ENCODE measurements at regions not wholly inside any gene's neighbourhood (a gene's known extent, or its start where the extent isn't known, plus 50 kb on each side); places are given as distances from the start of the nearest gene placed in this dataset.

GRCh38 chr14:88064841-88065240 is 59.9 kb downstream of the GPR65 start:
- Histone ChIP-seq H3K36me3 (no peaks in the 10 kb centered on the region), H3K4me3 (no peak overlapping the region), H3K4me1 (no peaks in the 10 kb centered on the region), H3K9me3 (peaks cover 0 to 12% (median 0%) of the 10 kb centered on the region in 12 donors), H3K27ac (no peak overlapping the region), H3K27me3 (no peaks in the 10 kb centered on the region)
- ATAC-seq (no peak), DNase-seq (no peak)
- intact Hi-C loops (cut with DNase I) = no loop called here
- no peak for TF ChIP-seq CTCF (IDR thresholded peaks at IDR 0.05)
- no peak for TF ChIP-seq POLR2A (IDR thresholded peaks at IDR 0.05)
- 69 to 90% (median 80%) methylated on average over 4 of the region's 4 CpGs for WGBS, 4 donors

DNA sequence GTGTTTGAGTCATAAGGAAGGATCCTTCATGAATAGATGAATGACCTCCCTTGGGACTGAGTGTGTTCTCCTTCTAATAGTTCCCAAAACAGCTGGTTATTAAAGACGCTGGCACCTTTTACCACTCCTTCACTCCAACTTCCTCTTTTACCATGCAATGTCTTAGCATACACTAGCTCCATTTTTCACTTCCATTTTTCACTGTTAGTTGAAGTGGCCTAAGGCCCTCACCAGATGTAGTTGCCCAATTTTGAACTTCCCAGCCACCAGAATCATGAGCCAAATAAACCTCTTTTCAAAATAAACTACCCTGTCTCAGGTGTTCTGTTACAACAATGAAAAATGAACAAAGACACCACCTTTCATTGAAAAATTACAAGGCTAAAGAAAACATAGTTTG is 64.7 kb downstream of the GPR65 start:
- H3K27me3 ChIP-seq = no peaks in the 10 kb centered on the region
- H3K4me1 ChIP-seq = no peaks in the 10 kb centered on the region
- DNase-seq (no peak), ATAC-seq (no peak)
- no peaks in the 10 kb centered on the region for H3K36me3 ChIP-seq
- TF ChIP-seq CTCF (IDR thresholded peaks at IDR 0.05) (no peak), POLR2A (IDR thresholded peaks at IDR 0.05) (no peak)
- H3K27ac ChIP-seq = no peak overlapping the region
- H3K4me3 ChIP-seq = no peak overlapping the region
- H3K9me3 ChIP-seq = peaks cover 0 to 23% (median 0%) of the 10 kb centered on the region in 12 donors
- intact Hi-C loops (cut with DNase I) = no loop called here
- WGBS, 4 donors = 71 to 92% (median 82%) methylated on average over 1 of the region's 1 CpG

DNA sequence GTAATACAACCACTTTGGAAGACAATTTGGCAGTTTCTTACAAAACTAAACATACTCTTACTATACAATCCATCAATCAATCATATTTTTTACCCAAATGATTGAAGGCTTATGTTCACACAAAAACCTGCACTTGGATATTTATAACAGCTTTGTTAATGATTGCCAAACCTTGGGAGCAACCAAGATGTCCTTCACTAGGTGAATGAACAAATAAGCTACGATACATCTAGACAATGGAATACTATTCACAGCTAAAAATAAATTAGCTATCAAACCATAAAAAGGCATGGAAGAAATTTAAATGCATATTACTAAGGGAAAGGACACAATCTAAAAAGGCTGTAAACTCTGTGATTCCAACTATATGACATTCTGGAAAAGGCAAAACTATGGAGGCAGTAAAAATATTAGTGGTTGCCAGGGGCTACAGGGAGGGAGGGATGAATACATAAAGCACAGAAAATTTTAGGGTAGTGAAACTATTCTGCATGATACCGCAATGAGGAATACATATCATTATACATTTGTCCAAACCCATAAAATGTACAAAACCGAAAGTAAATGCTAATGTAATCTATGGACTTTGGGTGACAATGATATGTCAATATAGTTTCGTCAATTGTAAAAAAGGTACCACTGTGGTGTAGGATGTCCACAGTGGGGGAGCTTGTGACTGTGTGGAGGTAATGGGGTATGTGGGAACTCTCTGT is 70.5 kb downstream of the GPR65 start:
- ATAC-seq (no peak), DNase-seq (no peak)
- Histone ChIP-seq H3K9me3 (peaks cover 0 to 10% (median 0%) of the 10 kb centered on the region in 12 donors), H3K36me3 (no peaks in the 10 kb centered on the region), H3K27ac (no peak overlapping the region), H3K4me1 (peaks cover 0 to 6% (median 0%) of the 10 kb centered on the region in 12 donors), H3K4me3 (no peak overlapping the region), H3K27me3 (no peaks in the 10 kb centered on the region)
- 75 to 81% (median 78%) methylated on average over 4 of the region's 4 CpGs for WGBS, 4 donors
- TF ChIP-seq POLR2A (IDR thresholded peaks at IDR 0.05) (no peak), CTCF (IDR thresholded peaks at IDR 0.05) (no peak)
- intact Hi-C loops (cut with DNase I) = no loop called here

- TF ChIP-seq CTCF (IDR thresholded peaks at IDR 0.05) = no peak
- WGBS, 4 donors = 76 to 89% (median 77%) methylated on average over 1 of the region's 1 CpG
- Histone ChIP-seq H3K4me1 (peaks cover 0 to 6% (median 0%) of the 10 kb centered on the region in 12 donors), H3K4me3 (no peak overlapping the region), H3K9me3 (peaks cover 0 to 6% (median 0%) of the 10 kb centered on the region in 12 donors), H3K27me3 (no peaks in the 10 kb centered on the region), H3K36me3 (no peaks in the 10 kb centered on the region), H3K27ac (no peak overlapping the region)
- intact Hi-C loops (cut with DNase I) = no loop called here
- no peak for DNase-seq
- ATAC-seq = no peak
These were observed 73.6 kb downstream of the GPR65 start for GRCh38 chr14:88078525-88078924.

All from heart left ventricle (tissue), 16 donors.